ENCODE measurements at regions not wholly inside any gene's neighbourhood (a gene's known extent, or its start where the extent isn't known, plus 50 kb on each side); places are given as distances from the start of the nearest gene placed in this dataset.

GRCh38 chr5:116944183-116944582, 369.6 kb upstream of the SEMA6A start:
- Histone ChIP-seq H3K27ac (no peak overlapping the region), H3K27me3 (no peaks in the 10 kb centered on the region), H3K4me1 (no peaks in the 10 kb centered on the region), H3K4me3 (no peak overlapping the region), H3K36me3 (no peaks in the 10 kb centered on the region), H3K9me3 (no peaks in the 10 kb centered on the region)
- DNase-seq (ENCODE audit: low spot score in 2 of 2): no peak
- WGBS: 48% methylated on average over 5 of the region's 5 CpGs
- TF ChIP-seq POLR2A (IDR thresholded peaks at IDR 0.05): no peak
- TF ChIP-seq POLR2AphosphoS5 (IDR thresholded peaks at IDR 0.05): no peak
- no peak for TF ChIP-seq EP300 (IDR thresholded peaks at IDR 0.05)
- TF ChIP-seq CTCF (IDR thresholded peaks at IDR 0.05): no peak

- Histone ChIP-seq H3K4me1 (no peaks in the 10 kb centered on the region), H3K36me3 (no peaks in the 10 kb centered on the region), H3K9me3 (no peaks in the 10 kb centered on the region), H3K4me3 (no peak overlapping the region), H3K27ac (no peak overlapping the region), H3K27me3 (no peaks in the 10 kb centered on the region)
- 62% methylated on average over 6 of the region's 6 CpGs for WGBS
- TF ChIP-seq POLR2A (IDR thresholded peaks at IDR 0.05): no peak
- no peak for TF ChIP-seq CTCF (IDR thresholded peaks at IDR 0.05)
- TF ChIP-seq EP300 (IDR thresholded peaks at IDR 0.05): no peak
- TF ChIP-seq POLR2AphosphoS5 (IDR thresholded peaks at IDR 0.05): no peak
- DNase-seq (ENCODE audit: low spot score in 2 of 2): no peak
These were observed 368.0 kb upstream of the SEMA6A start for GRCh38 chr5:116942622-116943021.

GRCh38 chr5:116939641-116940040, 365.0 kb upstream of the SEMA6A start:
- WGBS: 75% methylated on average over 7 of the region's 7 CpGs

GRCh38 chr5:116938488-116938887, 363.9 kb upstream of the SEMA6A start:
- Histone ChIP-seq H3K4me3 (no peak overlapping the region), H3K27me3 (no peaks in the 10 kb centered on the region), H3K9me3 (no peaks in the 10 kb centered on the region), H3K36me3 (no peaks in the 10 kb centered on the region), H3K4me1 (no peaks in the 10 kb centered on the region), H3K27ac (no peak overlapping the region)
- TF ChIP-seq EP300 (IDR thresholded peaks at IDR 0.05): no peak
- TF ChIP-seq POLR2A (IDR thresholded peaks at IDR 0.05): no peak
- TF ChIP-seq POLR2AphosphoS5 (IDR thresholded peaks at IDR 0.05): no peak
- no peak for TF ChIP-seq CTCF (IDR thresholded peaks at IDR 0.05)
- DNase-seq (ENCODE audit: low spot score in 2 of 2): no peak
- WGBS: 29% methylated on average over 1 of the region's 1 CpG

More at GRCh38 chr5:116939641-116940040, 365.0 kb upstream of the SEMA6A start:
- TF ChIP-seq EP300 (IDR thresholded peaks at IDR 0.05): no peak
- TF ChIP-seq CTCF (IDR thresholded peaks at IDR 0.05): no peak
- no peak for TF ChIP-seq POLR2AphosphoS5 (IDR thresholded peaks at IDR 0.05)
- Histone ChIP-seq H3K27me3 (no peaks in the 10 kb centered on the region), H3K36me3 (no peaks in the 10 kb centered on the region), H3K27ac (no peak overlapping the region), H3K9me3 (no peaks in the 10 kb centered on the region), H3K4me3 (no peak overlapping the region), H3K4me1 (no peaks in the 10 kb centered on the region)
- no peak for DNase-seq (ENCODE audit: low spot score in 2 of 2)

GRCh38 chr5:116935561-116936162, 361.0 kb upstream of the SEMA6A start:
- 76% methylated on average over 2 of the region's 2 CpGs for WGBS

More at GRCh38 chr5:116935561-116936162, 361.0 kb upstream of the SEMA6A start:
- H3K27ac ChIP-seq: no peak overlapping the region
- TF ChIP-seq POLR2A (IDR thresholded peaks at IDR 0.05): no peak
- no peak for TF ChIP-seq EP300 (IDR thresholded peaks at IDR 0.05)
- no peak for TF ChIP-seq POLR2AphosphoS5 (IDR thresholded peaks at IDR 0.05)
- TF ChIP-seq CTCF (IDR thresholded peaks at IDR 0.05): no peak
- no peak for DNase-seq (ENCODE audit: low spot score in 2 of 2)
- no peak overlapping the region for H3K4me3 ChIP-seq
- no peaks in the 10 kb centered on the region for H3K9me3 ChIP-seq
- no peaks in the 10 kb centered on the region for H3K36me3 ChIP-seq
- H3K4me1 ChIP-seq: no peaks in the 10 kb centered on the region
- no peaks in the 10 kb centered on the region for H3K27me3 ChIP-seq
